T-helper 17 cell (primary cell): ENCODE measurements at regions not wholly inside any gene's neighbourhood (a gene's known extent, or its start where the extent isn't known, plus 50 kb on each side); places are given as distances from the start of the nearest gene placed in this dataset.

Experiments used
- ATAC-seq: fragments of 150-1000 bp; cut with Tn5 transposase; 2 replicates; pipeline ENCODE4 v1.10.0; 2021; ENCODE audit warnings: mild to moderate bottlenecking, moderate library complexity
- DNase-seq, 3 donors: peaks; one replicate each; pipeline versions ENCODE4 v3.0.0 to v3.0.0-alpha.2; 2020 to 2021
- H3K9me3 ChIP-seq: one replicate; pipeline ENCODE4 v1.7.0; 2013; ENCODE audit warnings: low read length, mild to moderate bottlenecking; ENCODE audit not compliant: control insufficient read depth, poor library complexity, severe bottlenecking
- H3K27ac Mint-ChIP-seq: one replicate; pipeline ENCODE4 v1.8.0; 2022; ENCODE audit warnings: mild to moderate bottlenecking, moderate library complexity, mixed read lengths
- H3K27me3 Mint-ChIP-seq: one replicate; pipeline ENCODE4 v1.8.0; 2022; ENCODE audit warnings: mixed read lengths
- H3K36me3 Mint-ChIP-seq: one replicate; pipeline ENCODE4 v1.8.0; 2022; ENCODE audit warnings: low read depth, mixed read lengths
- H3K4me1 Mint-ChIP-seq: one replicate; pipeline ENCODE4 v1.8.0; 2022; ENCODE audit warnings: mild to moderate bottlenecking, mixed read lengths
- H3K4me3 Mint-ChIP-seq: one replicate; pipeline ENCODE4 v1.8.0; 2022; ENCODE audit warnings: mild to moderate bottlenecking, moderate library complexity, mixed read lengths

- ATAC-seq (no peak), DNase-seq (no peak)
- Mint-ChIP-seq H3K4me3 (no peak overlapping the region), H3K27ac (no peak overlapping the region), H3K36me3 (no peaks in the 10 kb centered on the region), H3K4me1 (no peaks in the 10 kb centered on the region), H3K27me3 (peaks cover 12% of the 10 kb centered on the region)
- no peaks in the 10 kb centered on the region for H3K9me3 ChIP-seq
Observed at GRCh38 chr13:106357198-106357597, 178.3 kb downstream of the EFNB2 start.

- Mint-ChIP-seq H3K27me3 (peaks cover 18% of the 10 kb centered on the region), H3K4me3 (no peak overlapping the region), H3K4me1 (no peaks in the 10 kb centered on the region), H3K27ac (no peak overlapping the region), H3K36me3 (no peaks in the 10 kb centered on the region)
- DNase-seq: no peak
- no peaks in the 10 kb centered on the region for H3K9me3 ChIP-seq
- ATAC-seq: no peak
Observed at GRCh38 chr13:106355866-106356265, 179.6 kb downstream of the EFNB2 start.

GRCh38 chr13:106354961-106355360, 180.5 kb downstream of the EFNB2 start:
- no peak for DNase-seq

GRCh38 chr13:106352850-106353249, 182.6 kb downstream of the EFNB2 start:
- no peak for ATAC-seq
- H3K27ac Mint-ChIP-seq: no peak overlapping the region
- no peaks in the 10 kb centered on the region for H3K4me1 Mint-ChIP-seq
- DNase-seq: no peak
- H3K9me3 ChIP-seq: no peaks in the 10 kb centered on the region
- H3K36me3 Mint-ChIP-seq: no peaks in the 10 kb centered on the region
- H3K27me3 Mint-ChIP-seq: peaks cover 34% of the 10 kb centered on the region
- no peak overlapping the region for H3K4me3 Mint-ChIP-seq

More at GRCh38 chr13:106354961-106355360, 180.5 kb downstream of the EFNB2 start:
- H3K9me3 ChIP-seq: no peaks in the 10 kb centered on the region
- ATAC-seq: no peak
- Mint-ChIP-seq H3K4me1 (no peaks in the 10 kb centered on the region), H3K27me3 (peaks cover 21% of the 10 kb centered on the region), H3K4me3 (no peak overlapping the region), H3K27ac (no peak overlapping the region), H3K36me3 (no peaks in the 10 kb centered on the region)

- peaks cover 33% of the 10 kb centered on the region for H3K27me3 Mint-ChIP-seq
- H3K4me1 Mint-ChIP-seq: no peaks in the 10 kb centered on the region
- no peaks in the 10 kb centered on the region for H3K9me3 ChIP-seq
- no peaks in the 10 kb centered on the region for H3K36me3 Mint-ChIP-seq
- ATAC-seq: no peak
- DNase-seq: no peak
- H3K27ac Mint-ChIP-seq: no peak overlapping the region
- no peak overlapping the region for H3K4me3 Mint-ChIP-seq
Observed at GRCh38 chr13:106351251-106351650, 184.2 kb downstream of the EFNB2 start.

- Mint-ChIP-seq H3K4me1 (no peaks in the 10 kb centered on the region), H3K4me3 (no peak overlapping the region), H3K27ac (no peak overlapping the region), H3K36me3 (no peaks in the 10 kb centered on the region), H3K27me3 (peaks cover 33% of the 10 kb centered on the region)
- no peaks in the 10 kb centered on the region for H3K9me3 ChIP-seq
- ATAC-seq (no peak), DNase-seq (no peak)
Observed at GRCh38 chr13:106350208-106350607, 185.3 kb downstream of the EFNB2 start.

GRCh38 chr13:106349080-106349931, 186.2 kb downstream of the EFNB2 start:
- Mint-ChIP-seq H3K4me1 (no peaks in the 10 kb centered on the region), H3K27me3 (peaks cover 33% of the 10 kb centered on the region), H3K4me3 (no peak overlapping the region), H3K27ac (no peak overlapping the region), H3K36me3 (no peaks in the 10 kb centered on the region)
- DNase-seq: no peak
- ATAC-seq: no peak
- H3K9me3 ChIP-seq: no peaks in the 10 kb centered on the region

GRCh38 chr13:106348075-106348840, 187.2 kb downstream of the EFNB2 start:
- H3K4me3 Mint-ChIP-seq: no peak overlapping the region
- no peaks in the 10 kb centered on the region for H3K4me1 Mint-ChIP-seq
- peaks cover 33% of the 10 kb centered on the region for H3K27me3 Mint-ChIP-seq
- H3K36me3 Mint-ChIP-seq: no peaks in the 10 kb centered on the region
- no peaks in the 10 kb centered on the region for H3K9me3 ChIP-seq
- DNase-seq (no peak), ATAC-seq (no peak)
- no peak overlapping the region for H3K27ac Mint-ChIP-seq

GRCh38 chr13:106344342-106344741, 191.1 kb downstream of the EFNB2 start:
- no peaks in the 10 kb centered on the region for H3K9me3 ChIP-seq
- no peak for ATAC-seq
- Mint-ChIP-seq H3K4me3 (no peak overlapping the region), H3K4me1 (no peaks in the 10 kb centered on the region), H3K36me3 (no peaks in the 10 kb centered on the region), H3K27ac (no peak overlapping the region), H3K27me3 (peaks cover 19% of the 10 kb centered on the region)
- DNase-seq: no peak

GRCh38 chr13:106343836-106344235, 191.6 kb downstream of the EFNB2 start:
- ATAC-seq: no peak
- Mint-ChIP-seq H3K27ac (no peak overlapping the region), H3K36me3 (no peaks in the 10 kb centered on the region), H3K4me3 (no peak overlapping the region), H3K4me1 (no peaks in the 10 kb centered on the region), H3K27me3 (peaks cover 14% of the 10 kb centered on the region)
- no peaks in the 10 kb centered on the region for H3K9me3 ChIP-seq
- no peak for DNase-seq

GRCh38 chr13:106340249-106340648, 195.2 kb downstream of the EFNB2 start:
- ATAC-seq (no peak), DNase-seq (no peak)
- Mint-ChIP-seq H3K36me3 (no peaks in the 10 kb centered on the region), H3K4me1 (no peaks in the 10 kb centered on the region), H3K27ac (no peak overlapping the region), H3K4me3 (no peak overlapping the region), H3K27me3 (no peaks in the 10 kb centered on the region)
- H3K9me3 ChIP-seq: no peaks in the 10 kb centered on the region

- Mint-ChIP-seq H3K4me3 (no peak overlapping the region), H3K4me1 (no peaks in the 10 kb centered on the region), H3K36me3 (no peaks in the 10 kb centered on the region), H3K27ac (no peak overlapping the region), H3K27me3 (peaks cover 1% of the 10 kb centered on the region)
- H3K9me3 ChIP-seq: no peaks in the 10 kb centered on the region
- ATAC-seq (no peak), DNase-seq (no peak)
Observed at GRCh38 chr13:106337096-106337850, 198.2 kb downstream of the EFNB2 start.

- Mint-ChIP-seq H3K27me3 (peaks cover 7% of the 10 kb centered on the region), H3K4me3 (no peak overlapping the region), H3K4me1 (no peaks in the 10 kb centered on the region), H3K36me3 (no peaks in the 10 kb centered on the region), H3K27ac (no peak overlapping the region)
- DNase-seq (no peak), ATAC-seq (no peak)
- H3K9me3 ChIP-seq: no peaks in the 10 kb centered on the region
Observed at GRCh38 chr13:106336668-106337067, 198.8 kb downstream of the EFNB2 start.
